SK-N-SH treated with all-trans-retinoic acid at 6 μM for 48 hours (cell line): ENCODE measurements at regions not wholly inside any gene's neighbourhood (a gene's known extent, or its start where the extent isn't known, plus 50 kb on each side); places are given as distances from the start of the nearest gene placed in this dataset.

Experiments used
- ATAC-seq: fragments of 200-7000 bp; cut with Tn5 transposase; 3 replicates; pipeline ENCODE4 v1.9.1; 2020; ENCODE audit warnings: mild to moderate bottlenecking, moderate library complexity
- ARNTL ChIP-seq: fragments of 450-650 bp; formaldehyde crosslinking; IDR thresholded peaks from 2 replicates; pipeline ENCODE4 v1.5.0; 2020; ENCODE audit warnings: low read depth, mild to moderate bottlenecking, moderate library complexity, borderline replicate concordance
- BACH2 ChIP-seq: fragments of 250-450 bp; sonication (Bioruptor Pico); IDR thresholded peaks from 2 replicates; pipeline ENCODE4 v1.9.0; 2021; ENCODE audit warnings: mild to moderate bottlenecking, borderline replicate concordance
- CSDC2 ChIP-seq: fragments of 250-450 bp; sonication (Bioruptor Pico); IDR thresholded peaks from 2 replicates; pipeline ENCODE4 v1.5.0; 2020; ENCODE audit warnings: mild to moderate bottlenecking, moderate library complexity
- ESRRG ChIP-seq: fragments of 250-450 bp; sonication (Bioruptor Pico); IDR thresholded peaks from 2 replicates; pipeline ENCODE4 v1.6.1; 2021; ENCODE audit warnings: mild to moderate bottlenecking
- GLIS3 ChIP-seq: fragments of 250-450 bp; sonication (Bioruptor Pico); IDR thresholded peaks from 2 replicates; pipeline ENCODE4 v1.5.0; 2020; ENCODE audit warnings: mild to moderate bottlenecking, moderate library complexity
- ISL1 ChIP-seq: fragments of 250-450 bp; sonication (Bioruptor Pico); IDR thresholded peaks from 2 replicates; pipeline ENCODE4 v2.1.2; 2022; ENCODE audit warnings: mild to moderate bottlenecking, moderate library complexity
- OSR1 ChIP-seq: fragments of 250-450 bp; sonication (Bioruptor Pico); IDR thresholded peaks from 2 replicates; pipeline ENCODE4 v1.8.0; 2022; ENCODE audit warnings: moderate library complexity, mild to moderate bottlenecking, inconsistent platforms
- PPARA ChIP-seq: fragments of 250-450 bp; sonication (Bioruptor Pico); IDR thresholded peaks from 2 replicates; pipeline ENCODE4 v1.5.0; 2020; ENCODE audit warnings: mild to moderate bottlenecking, borderline replicate concordance
- RARB ChIP-seq: fragments of 250-450 bp; sonication (Bioruptor Pico); IDR thresholded peaks from 2 replicates; pipeline ENCODE4 v1.8.0; 2021; ENCODE audit warnings: mild to moderate bottlenecking, moderate library complexity
- SNAI2 ChIP-seq: fragments of 250-450 bp; sonication (Bioruptor Pico); IDR thresholded peaks from 2 replicates; pipeline ENCODE4 v1.5.0; 2020; ENCODE audit warnings: mild to moderate bottlenecking, moderate library complexity
- TCF4 ChIP-seq: fragments of 250-450 bp; sonication (Bioruptor Pico); IDR thresholded peaks from 2 replicates; pipeline ENCODE4 v1.8.0; 2021; ENCODE audit warnings: mild to moderate bottlenecking, moderate library complexity, borderline replicate concordance
- TOX ChIP-seq: fragments of 250-450 bp; sonication (Bioruptor Pico); IDR thresholded peaks from 2 replicates; pipeline ENCODE4 v1.8.0; 2021; ENCODE audit warnings: mild to moderate bottlenecking, moderate library complexity, borderline replicate concordance
- ZC3H10 ChIP-seq: fragments of 250-450 bp; sonication (Bioruptor Pico); IDR thresholded peaks from 2 replicates; pipeline ENCODE4 v1.5.1; 2021; ENCODE audit warnings: mild to moderate bottlenecking, moderate library complexity
- ZFP3 ChIP-seq: fragments of 250-450 bp; sonication (Bioruptor Pico); IDR thresholded peaks from 2 replicates; pipeline ENCODE4 v1.5.0; 2020; ENCODE audit warnings: mild to moderate bottlenecking, moderate library complexity
- ZFP30 ChIP-seq: fragments of 450-650 bp; formaldehyde crosslinking; IDR thresholded peaks from 2 replicates; pipeline ENCODE4 v1.5.0; 2022; ENCODE audit warnings: mild to moderate bottlenecking, moderate library complexity
- ZNF565 ChIP-seq: fragments of 450-650 bp; formaldehyde crosslinking; conservative IDR thresholded peaks from 2 replicates; pipeline ENCODE4 v1.5.0; 2020; ENCODE audit warnings: low read depth, mild to moderate bottlenecking, moderate library complexity
- ZNF70 ChIP-seq: fragments of 450-650 bp; formaldehyde crosslinking; IDR thresholded peaks from 2 replicates; pipeline ENCODE4 v1.5.0; 2020; ENCODE audit warnings: mild to moderate bottlenecking, moderate library complexity
- ZNF8 ChIP-seq: fragments of 450-650 bp; formaldehyde crosslinking; IDR thresholded peaks from 2 replicates; pipeline ENCODE4 v1.5.0; 2020; ENCODE audit warnings: mild to moderate bottlenecking, moderate library complexity
- TF ChIP-seq, protein P1 (sequence below): fragments of 250-450 bp; sonication (Bioruptor Pico); IDR thresholded peaks from 2 replicates; pipeline ENCODE4 v1.5.1; 2021; ENCODE audit warnings: mild to moderate bottlenecking, moderate library complexity
- TF ChIP-seq, protein P2 (sequence below): fragments of 250-450 bp; sonication (Bioruptor Pico); IDR thresholded peaks from 2 replicates; pipeline ENCODE4 v1.5.0; 2020; ENCODE audit warnings: mild to moderate bottlenecking, moderate library complexity
- TF ChIP-seq, protein P3 (sequence below): fragments of 250-450 bp; sonication (Bioruptor Pico); IDR thresholded peaks from 2 replicates; pipeline ENCODE4 v1.5.1; 2020; ENCODE audit warnings: low read depth, mild to moderate bottlenecking, moderate library complexity
- TF ChIP-seq, protein P4 (sequence below): fragments of 250-450 bp; sonication (Bioruptor Pico); IDR thresholded peaks from 2 replicates; pipeline ENCODE4 v1.8.0; 2020; ENCODE audit warnings: mild to moderate bottlenecking, moderate library complexity, borderline replicate concordance

DNA sequence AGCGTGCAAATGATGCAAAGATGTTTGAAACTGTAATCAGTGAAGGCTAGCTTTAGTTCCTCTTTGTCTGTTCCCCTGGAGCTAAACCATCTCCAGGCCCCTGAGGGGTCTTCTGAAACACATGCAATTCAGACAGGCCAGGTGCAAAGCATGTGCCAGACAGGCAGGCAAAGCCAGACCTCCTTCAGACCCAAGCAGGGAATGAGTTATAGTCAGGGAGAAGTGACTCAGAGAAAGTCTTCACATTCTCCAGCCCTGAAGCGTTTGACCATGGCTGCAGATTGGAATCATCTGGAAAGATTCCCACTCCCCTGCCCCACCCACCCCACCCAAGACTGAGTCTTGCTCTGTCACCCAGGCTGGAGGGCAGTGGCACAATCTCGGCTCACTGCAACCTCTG is 187.0 kb upstream of the ISX start:
- TF ChIP-seq, protein P1, sequence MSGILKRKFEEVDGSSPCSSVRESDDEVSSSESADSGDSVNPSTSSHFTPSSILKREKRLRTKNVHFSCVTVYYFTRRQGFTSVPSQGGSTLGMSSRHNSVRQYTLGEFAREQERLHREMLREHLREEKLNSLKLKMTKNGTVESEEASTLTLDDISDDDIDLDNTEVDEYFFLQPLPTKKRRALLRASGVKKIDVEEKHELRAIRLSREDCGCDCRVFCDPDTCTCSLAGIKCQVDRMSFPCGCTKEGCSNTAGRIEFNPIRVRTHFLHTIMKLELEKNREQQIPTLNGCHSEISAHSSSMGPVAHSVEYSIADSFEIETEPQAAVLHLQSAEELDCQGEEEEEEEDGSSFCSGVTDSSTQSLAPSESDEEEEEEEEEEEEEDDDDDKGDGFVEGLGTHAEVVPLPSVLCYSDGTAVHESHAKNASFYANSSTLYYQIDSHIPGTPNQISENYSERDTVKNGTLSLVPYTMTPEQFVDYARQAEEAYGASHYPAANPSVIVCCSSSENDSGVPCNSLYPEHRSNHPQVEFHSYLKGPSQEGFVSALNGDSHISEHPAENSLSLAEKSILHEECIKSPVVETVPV (CRISPR knock-in tag): no peak
- no peak for TF ChIP-seq ZC3H10 (CRISPR knock-in tag)
- ATAC-seq: no peak

DNA sequence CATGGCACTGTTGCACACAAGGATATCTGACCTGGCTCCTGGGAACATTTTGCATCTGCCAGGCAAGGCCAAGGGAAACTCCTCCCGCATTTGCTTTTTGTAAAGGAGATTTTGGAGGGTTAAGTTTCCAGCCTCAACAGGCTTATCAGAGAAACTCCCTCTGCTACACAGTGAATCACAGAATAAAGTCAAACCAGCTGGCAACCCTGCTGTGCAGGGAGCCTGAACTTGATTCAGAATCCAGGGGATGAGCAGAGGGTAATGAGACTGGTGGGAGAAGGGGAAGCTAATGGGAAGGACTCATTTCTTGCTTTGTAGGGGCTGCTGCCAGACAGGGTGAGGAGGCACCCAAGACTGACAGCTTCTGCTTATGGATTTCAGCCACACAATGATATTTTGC is 185.3 kb upstream of the ISX start:
- TF ChIP-seq RARB (CRISPR knock-in tag): no peak
- TF ChIP-seq, protein P2, sequence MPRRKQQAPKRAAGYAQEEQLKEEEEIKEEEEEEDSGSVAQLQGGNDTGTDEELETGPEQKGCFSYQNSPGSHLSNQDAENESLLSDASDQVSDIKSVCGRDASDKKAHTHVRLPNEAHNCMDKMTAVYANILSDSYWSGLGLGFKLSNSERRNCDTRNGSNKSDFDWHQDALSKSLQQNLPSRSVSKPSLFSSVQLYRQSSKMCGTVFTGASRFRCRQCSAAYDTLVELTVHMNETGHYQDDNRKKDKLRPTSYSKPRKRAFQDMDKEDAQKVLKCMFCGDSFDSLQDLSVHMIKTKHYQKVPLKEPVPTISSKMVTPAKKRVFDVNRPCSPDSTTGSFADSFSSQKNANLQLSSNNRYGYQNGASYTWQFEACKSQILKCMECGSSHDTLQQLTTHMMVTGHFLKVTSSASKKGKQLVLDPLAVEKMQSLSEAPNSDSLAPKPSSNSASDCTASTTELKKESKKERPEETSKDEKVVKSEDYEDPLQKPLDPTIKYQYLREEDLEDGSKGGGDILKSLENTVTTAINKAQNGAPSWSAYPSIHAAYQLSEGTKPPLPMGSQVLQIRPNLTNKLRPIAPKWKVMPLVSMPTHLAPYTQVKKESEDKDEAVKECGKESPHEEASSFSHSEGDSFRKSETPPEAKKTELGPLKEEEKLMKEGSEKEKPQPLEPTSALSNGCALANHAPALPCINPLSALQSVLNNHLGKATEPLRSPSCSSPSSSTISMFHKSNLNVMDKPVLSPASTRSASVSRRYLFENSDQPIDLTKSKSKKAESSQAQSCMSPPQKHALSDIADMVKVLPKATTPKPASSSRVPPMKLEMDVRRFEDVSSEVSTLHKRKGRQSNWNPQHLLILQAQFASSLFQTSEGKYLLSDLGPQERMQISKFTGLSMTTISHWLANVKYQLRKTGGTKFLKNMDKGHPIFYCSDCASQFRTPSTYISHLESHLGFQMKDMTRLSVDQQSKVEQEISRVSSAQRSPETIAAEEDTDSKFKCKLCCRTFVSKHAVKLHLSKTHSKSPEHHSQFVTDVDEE (CRISPR knock-in tag): no peak
- no peak for TF ChIP-seq OSR1 (CRISPR knock-in tag)
- no peak for TF ChIP-seq TCF4
- no peak for TF ChIP-seq GLIS3 (CRISPR knock-in tag)
- TF ChIP-seq ZFP30 (CRISPR knock-in tag): no peak
- no peak for TF ChIP-seq BACH2 (CRISPR knock-in tag)
- TF ChIP-seq ISL1: no peak
- no peak for TF ChIP-seq CSDC2
- TF ChIP-seq ZFP3 (CRISPR knock-in tag): no peak
- TF ChIP-seq, protein P3, sequence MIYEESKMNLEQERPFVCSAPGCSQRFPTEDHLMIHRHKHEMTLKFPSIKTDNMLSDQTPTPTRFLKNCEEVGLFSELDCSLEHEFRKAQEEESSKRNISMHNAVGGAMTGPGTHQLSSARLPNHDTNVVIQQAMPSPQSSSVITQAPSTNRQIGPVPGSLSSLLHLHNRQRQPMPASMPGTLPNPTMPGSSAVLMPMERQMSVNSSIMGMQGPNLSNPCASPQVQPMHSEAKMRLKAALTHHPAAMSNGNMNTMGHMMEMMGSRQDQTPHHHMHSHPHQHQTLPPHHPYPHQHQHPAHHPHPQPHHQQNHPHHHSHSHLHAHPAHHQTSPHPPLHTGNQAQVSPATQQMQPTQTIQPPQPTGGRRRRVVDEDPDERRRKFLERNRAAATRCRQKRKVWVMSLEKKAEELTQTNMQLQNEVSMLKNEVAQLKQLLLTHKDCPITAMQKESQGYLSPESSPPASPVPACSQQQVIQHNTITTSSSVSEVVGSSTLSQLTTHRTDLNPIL (CRISPR knock-in tag): no peak
- no peak for TF ChIP-seq SNAI2 (CRISPR knock-in tag)
- TF ChIP-seq ZNF70 (CRISPR knock-in tag): no peak
- no peak for TF ChIP-seq ARNTL (CRISPR knock-in tag)
- no peak for ATAC-seq

DNA sequence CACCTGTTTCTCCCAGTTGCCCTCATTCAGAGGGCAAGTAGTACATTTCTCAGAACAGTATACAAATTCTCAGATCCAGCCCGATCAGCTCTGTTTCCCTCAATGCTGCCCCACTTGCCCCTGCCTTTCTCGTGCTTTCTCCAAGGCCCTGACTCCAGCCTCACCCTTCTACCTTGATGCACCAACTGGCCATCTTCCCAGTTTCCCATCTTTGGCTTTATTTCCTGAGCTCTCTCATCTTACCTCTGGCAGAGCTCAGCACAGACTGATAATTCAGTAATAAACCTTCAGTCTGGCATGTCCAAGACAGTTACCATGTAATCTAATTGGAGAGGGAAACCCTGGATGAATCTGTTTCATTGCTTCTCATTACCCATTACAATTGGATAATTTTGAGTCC is 184.5 kb upstream of the ISX start:
- no peak for ATAC-seq
- TF ChIP-seq, protein P4, sequence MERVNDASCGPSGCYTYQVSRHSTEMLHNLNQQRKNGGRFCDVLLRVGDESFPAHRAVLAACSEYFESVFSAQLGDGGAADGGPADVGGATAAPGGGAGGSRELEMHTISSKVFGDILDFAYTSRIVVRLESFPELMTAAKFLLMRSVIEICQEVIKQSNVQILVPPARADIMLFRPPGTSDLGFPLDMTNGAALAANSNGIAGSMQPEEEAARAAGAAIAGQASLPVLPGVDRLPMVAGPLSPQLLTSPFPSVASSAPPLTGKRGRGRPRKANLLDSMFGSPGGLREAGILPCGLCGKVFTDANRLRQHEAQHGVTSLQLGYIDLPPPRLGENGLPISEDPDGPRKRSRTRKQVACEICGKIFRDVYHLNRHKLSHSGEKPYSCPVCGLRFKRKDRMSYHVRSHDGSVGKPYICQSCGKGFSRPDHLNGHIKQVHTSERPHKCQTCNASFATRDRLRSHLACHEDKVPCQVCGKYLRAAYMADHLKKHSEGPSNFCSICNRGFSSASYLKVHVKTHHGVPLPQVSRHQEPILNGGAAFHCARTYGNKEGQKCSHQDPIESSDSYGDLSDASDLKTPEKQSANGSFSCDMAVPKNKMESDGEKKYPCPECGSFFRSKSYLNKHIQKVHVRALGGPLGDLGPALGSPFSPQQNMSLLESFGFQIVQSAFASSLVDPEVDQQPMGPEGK (CRISPR knock-in tag): no peak
- TF ChIP-seq ESRRG (no peak), SNAI2 (CRISPR knock-in tag) (no peak), ZFP3 (CRISPR knock-in tag) (no peak), ZNF565 (CRISPR knock-in tag) (no peak), ISL1 (no peak), ZFP30 (CRISPR knock-in tag) (no peak), TOX (no peak), BACH2 (CRISPR knock-in tag) (no peak), OSR1 (CRISPR knock-in tag) (no peak), RARB (CRISPR knock-in tag) (no peak), TCF4 (no peak), PPARA (CRISPR knock-in tag) (no peak), CSDC2 (no peak), ARNTL (CRISPR knock-in tag) (no peak), ZNF70 (CRISPR knock-in tag) (no peak), ZNF8 (CRISPR knock-in tag) (no peak)
- TF ChIP-seq, protein P1 (CRISPR knock-in tag): no peak
- TF ChIP-seq, protein P2 (CRISPR knock-in tag): no peak
- TF ChIP-seq, protein P3 (CRISPR knock-in tag): no peak
